ENCODE measurements at regions not wholly inside any gene's neighbourhood (a gene's known extent, or its start where the extent isn't known, plus 50 kb on each side); places are given as distances from the start of the nearest gene placed in this dataset.

DNA sequence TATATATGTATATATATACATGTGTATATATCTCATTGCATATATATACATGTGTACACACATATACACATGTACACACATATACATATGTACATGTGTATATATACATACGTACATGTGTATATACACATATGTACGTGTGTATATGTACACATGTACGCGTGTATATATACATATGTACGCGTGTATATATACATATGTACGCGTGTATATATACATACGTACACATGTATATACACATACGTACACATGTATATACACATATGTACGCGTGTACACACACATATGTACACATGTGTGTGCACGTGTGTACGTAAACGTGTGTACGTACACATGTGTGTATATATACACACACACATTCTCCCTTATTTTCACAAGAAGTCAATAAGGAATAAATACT, 141.6 kb upstream of the TMCC3 start:
- Histone ChIP-seq H3K36me3 (ENCODE audit: insufficient read depth, low read length) (no peaks in the 10 kb centered on the region), H2AFZ (ENCODE audit: low read length) (no peak overlapping the region), H3K9me3 (ENCODE audit: low read length) (no peaks in the 10 kb centered on the region), H4K20me1 (ENCODE audit: insufficient read depth, low read depth, low read length) (no peaks in the 10 kb centered on the region), H3K27me3 (ENCODE audit: low read length) (no peaks in the 10 kb centered on the region), H3K9ac (ENCODE audit: low read length) (no peak overlapping the region), H3K27ac (ENCODE audit: low read length) (no peak overlapping the region), H3K79me2 (ENCODE audit: low read length) (no peaks in the 10 kb centered on the region), H3K4me3 (ENCODE audit: low read length) (no peak overlapping the region), H3K4me2 (ENCODE audit: low read depth, low read length, poor library complexity, severe bottlenecking) (no peak overlapping the region), H3K4me1 (ENCODE audit: low read length) (peaks cover 25% of the 10 kb centered on the region), H3K9me2 (replicated peaks; ENCODE audit: insufficient read depth, low read length) (no peaks in the 10 kb centered on the region)
- DNase-seq: no peak

DNA sequence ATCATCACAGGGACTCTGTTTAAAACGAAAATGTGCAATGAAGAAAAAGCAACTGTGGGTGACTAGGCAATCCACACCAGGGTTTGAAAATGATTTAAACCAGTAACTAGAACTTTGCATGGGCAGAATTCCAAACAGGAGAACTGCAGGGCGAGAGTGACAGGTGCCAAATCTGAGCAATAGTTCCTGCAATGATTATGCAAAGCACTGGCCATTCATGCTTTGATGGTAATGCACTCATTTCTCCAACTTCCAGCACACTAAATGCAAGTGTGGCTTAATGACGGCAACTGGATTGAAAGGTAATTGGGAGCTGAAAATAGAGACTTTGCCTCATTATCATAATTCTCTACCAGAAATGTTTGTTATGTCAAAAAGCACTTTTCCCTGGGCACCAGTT, 140.5 kb upstream of the TMCC3 start:
- Histone ChIP-seq H3K27me3 (ENCODE audit: low read length) (no peaks in the 10 kb centered on the region), H3K9ac (ENCODE audit: low read length) (peak overlapping the region; percentile 11; the same call in 1 of the 2 replicates), H3K9me2 (replicated peaks; ENCODE audit: insufficient read depth, low read length) (no peaks in the 10 kb centered on the region), H3K36me3 (ENCODE audit: insufficient read depth, low read length) (no peaks in the 10 kb centered on the region), H3K4me2 (ENCODE audit: low read depth, low read length, poor library complexity, severe bottlenecking) (peak overlapping the region; percentile 53), H3K9me3 (ENCODE audit: low read length) (no peaks in the 10 kb centered on the region), H4K20me1 (ENCODE audit: insufficient read depth, low read depth, low read length) (no peaks in the 10 kb centered on the region), H3K79me2 (ENCODE audit: low read length) (no peaks in the 10 kb centered on the region), H3K4me1 (ENCODE audit: low read length) (peaks cover 25% of the 10 kb centered on the region), H3K4me3 (ENCODE audit: low read length) (no peak overlapping the region), H3K27ac (ENCODE audit: low read length) (peak overlapping the region; percentile 49), H2AFZ (ENCODE audit: low read length) (peak overlapping the region; percentile 44; the same call in 1 of the 2 replicates)
- DNase-seq: peak; percentile 76

DNA sequence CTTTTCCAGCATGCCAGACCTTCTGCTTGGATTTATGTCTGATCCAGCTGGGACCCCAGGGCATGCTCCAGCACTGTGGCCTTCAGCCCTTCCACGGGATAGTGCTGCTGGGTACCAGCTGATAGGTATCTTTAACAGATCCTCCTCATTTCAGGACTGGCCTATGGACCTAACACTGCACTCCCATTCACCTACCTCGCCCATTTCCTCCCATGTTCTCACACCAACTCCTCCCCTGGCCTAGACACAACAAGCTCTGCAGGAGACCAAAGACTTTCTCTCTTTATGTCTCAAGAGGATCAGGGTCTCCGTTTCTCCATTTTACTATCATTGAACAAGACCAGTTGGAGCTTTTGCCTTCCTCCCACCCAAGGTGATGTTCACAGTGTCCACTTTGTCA, 140.0 kb upstream of the TMCC3 start:
- Histone ChIP-seq H3K9me3 (ENCODE audit: low read length) (no peaks in the 10 kb centered on the region), H3K36me3 (ENCODE audit: insufficient read depth, low read length) (no peaks in the 10 kb centered on the region), H3K27ac (ENCODE audit: low read length) (peak overlapping the region; percentile 49; the same call in 1 of the 2 replicates), H3K79me2 (ENCODE audit: low read length) (no peaks in the 10 kb centered on the region), H3K9ac (ENCODE audit: low read length) (peak overlapping the region; percentile 11; the same call in 1 of the 2 replicates), H3K4me1 (ENCODE audit: low read length) (peaks cover 25% of the 10 kb centered on the region), H2AFZ (ENCODE audit: low read length) (peak overlapping the region; percentile 44; the same call in 1 of the 2 replicates), H3K9me2 (replicated peaks; ENCODE audit: insufficient read depth, low read length) (no peaks in the 10 kb centered on the region), H3K4me3 (ENCODE audit: low read length) (no peak overlapping the region), H3K4me2 (ENCODE audit: low read depth, low read length, poor library complexity, severe bottlenecking) (peak overlapping the region; percentile 53), H4K20me1 (ENCODE audit: insufficient read depth, low read depth, low read length) (no peaks in the 10 kb centered on the region), H3K27me3 (ENCODE audit: low read length) (no peaks in the 10 kb centered on the region)
- DNase-seq: peak; percentile 50

DNA sequence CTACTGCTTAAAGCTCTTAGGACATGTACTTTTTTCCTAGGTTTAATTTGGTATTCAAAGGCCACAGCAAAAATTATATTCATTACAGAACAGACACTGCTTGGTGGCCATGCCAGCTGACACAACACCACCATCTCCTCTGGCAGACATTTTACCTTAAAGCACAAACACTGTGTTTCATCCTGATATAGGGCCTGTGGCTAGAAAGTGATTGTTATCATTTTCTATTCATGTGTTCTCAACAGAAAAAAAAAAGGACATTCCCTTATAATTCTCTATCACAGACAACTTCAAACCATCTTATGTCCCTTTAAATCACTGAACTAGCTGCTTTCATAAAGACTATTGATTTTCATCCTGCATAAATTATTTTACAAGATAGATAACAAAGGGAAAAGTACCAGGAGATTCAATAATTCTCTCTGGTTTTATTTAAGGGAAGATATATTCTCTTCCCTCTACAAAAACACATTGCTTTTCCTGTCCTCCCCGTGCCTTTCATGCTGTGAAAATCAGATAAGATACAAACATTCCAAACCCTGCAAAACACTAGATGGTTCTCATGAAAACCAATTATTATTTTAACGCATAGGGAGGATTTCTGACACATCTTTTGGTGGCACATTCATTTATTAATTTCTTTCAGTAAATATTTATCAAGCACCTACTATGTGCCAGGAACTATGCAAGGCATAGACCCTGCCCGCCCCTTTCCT, 139.3 kb upstream of the TMCC3 start:
- Histone ChIP-seq H3K4me3 (ENCODE audit: low read length) (no peak overlapping the region), H3K36me3 (ENCODE audit: insufficient read depth, low read length) (no peaks in the 10 kb centered on the region), H3K4me1 (ENCODE audit: low read length) (peaks cover 25% of the 10 kb centered on the region), H2AFZ (ENCODE audit: low read length) (no peak overlapping the region), H3K27ac (ENCODE audit: low read length) (no peak overlapping the region), H3K27me3 (ENCODE audit: low read length) (no peaks in the 10 kb centered on the region), H3K9ac (ENCODE audit: low read length) (no peak overlapping the region), H3K9me2 (replicated peaks; ENCODE audit: insufficient read depth, low read length) (no peaks in the 10 kb centered on the region), H3K79me2 (ENCODE audit: low read length) (no peaks in the 10 kb centered on the region), H3K9me3 (ENCODE audit: low read length) (no peaks in the 10 kb centered on the region), H3K4me2 (ENCODE audit: low read depth, low read length, poor library complexity, severe bottlenecking) (no peak overlapping the region), H4K20me1 (ENCODE audit: insufficient read depth, low read depth, low read length) (no peaks in the 10 kb centered on the region)
- no peak for DNase-seq

DNA sequence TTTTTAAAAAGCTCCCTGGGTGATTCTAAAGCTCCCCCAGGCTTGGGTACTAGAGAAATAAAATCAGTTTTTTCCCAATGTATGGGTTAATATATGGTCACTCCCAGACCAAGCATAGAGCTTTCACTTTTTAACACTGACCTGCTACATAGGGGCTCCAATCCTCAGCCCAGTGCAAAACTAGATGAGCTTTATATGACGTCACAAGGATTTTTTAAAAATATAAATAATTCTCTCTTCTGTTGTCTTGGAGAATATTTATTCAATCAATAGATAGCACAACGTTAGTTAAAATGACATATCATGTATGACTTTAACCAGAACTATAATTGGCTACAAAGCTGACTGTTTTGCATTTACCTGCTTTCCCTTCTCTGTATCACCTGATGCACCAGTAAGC, 137.9 kb upstream of the TMCC3 start:
- DNase-seq: no peak
- Histone ChIP-seq H3K36me3 (ENCODE audit: insufficient read depth, low read length) (no peaks in the 10 kb centered on the region), H3K4me1 (ENCODE audit: low read length) (peaks cover 38% of the 10 kb centered on the region), H3K9me2 (replicated peaks; ENCODE audit: insufficient read depth, low read length) (no peaks in the 10 kb centered on the region), H3K9me3 (ENCODE audit: low read length) (no peaks in the 10 kb centered on the region), H3K79me2 (ENCODE audit: low read length) (no peaks in the 10 kb centered on the region), H3K4me3 (ENCODE audit: low read length) (no peak overlapping the region), H3K4me2 (ENCODE audit: low read depth, low read length, poor library complexity, severe bottlenecking) (no peak overlapping the region), H4K20me1 (ENCODE audit: insufficient read depth, low read depth, low read length) (no peaks in the 10 kb centered on the region), H3K9ac (ENCODE audit: low read length) (no peak overlapping the region), H3K27ac (ENCODE audit: low read length) (no peak overlapping the region), H2AFZ (ENCODE audit: low read length) (no peak overlapping the region), H3K27me3 (ENCODE audit: low read length) (no peaks in the 10 kb centered on the region)

DNA sequence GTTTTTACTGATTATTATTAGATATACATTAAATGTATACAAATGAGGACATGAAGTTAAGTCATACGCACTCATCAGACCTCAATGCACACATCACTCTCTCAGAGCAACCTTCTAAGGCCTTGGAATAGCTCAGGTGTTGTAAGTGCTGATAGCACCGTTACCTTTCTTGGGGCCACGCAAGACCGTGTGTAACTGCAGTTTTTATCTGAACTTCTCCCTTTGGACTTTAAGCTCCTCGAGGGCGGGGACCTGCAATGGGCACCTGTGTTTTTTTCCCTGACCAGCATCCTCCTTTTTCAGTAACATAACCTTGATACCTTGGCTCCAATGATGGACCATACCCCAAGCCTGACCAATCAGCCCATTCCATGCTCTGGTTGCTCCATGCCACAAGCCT, 136.5 kb upstream of the TMCC3 start:
- DNase-seq: no peak
- no peaks in the 10 kb centered on the region for H3K79me2 ChIP-seq (ENCODE audit: low read length)
- H3K9me3 ChIP-seq (ENCODE audit: low read length): no peaks in the 10 kb centered on the region
- no peak overlapping the region for H3K4me3 ChIP-seq (ENCODE audit: low read length)
- no peaks in the 10 kb centered on the region for H3K36me3 ChIP-seq (ENCODE audit: insufficient read depth, low read length)
- no peaks in the 10 kb centered on the region for H4K20me1 ChIP-seq (ENCODE audit: insufficient read depth, low read depth, low read length)
- no peaks in the 10 kb centered on the region for H3K27me3 ChIP-seq (ENCODE audit: low read length)
- no peak overlapping the region for H3K27ac ChIP-seq (ENCODE audit: low read length)
- peaks cover 38% of the 10 kb centered on the region for H3K4me1 ChIP-seq (ENCODE audit: low read length)
- no peak overlapping the region for H3K4me2 ChIP-seq (ENCODE audit: low read depth, low read length, poor library complexity, severe bottlenecking)
- no peaks in the 10 kb centered on the region for H3K9me2 ChIP-seq (replicated peaks; ENCODE audit: insufficient read depth, low read length)
- H2AFZ ChIP-seq (ENCODE audit: low read length): no peak overlapping the region
- H3K9ac ChIP-seq (ENCODE audit: low read length): no peak overlapping the region

DNA sequence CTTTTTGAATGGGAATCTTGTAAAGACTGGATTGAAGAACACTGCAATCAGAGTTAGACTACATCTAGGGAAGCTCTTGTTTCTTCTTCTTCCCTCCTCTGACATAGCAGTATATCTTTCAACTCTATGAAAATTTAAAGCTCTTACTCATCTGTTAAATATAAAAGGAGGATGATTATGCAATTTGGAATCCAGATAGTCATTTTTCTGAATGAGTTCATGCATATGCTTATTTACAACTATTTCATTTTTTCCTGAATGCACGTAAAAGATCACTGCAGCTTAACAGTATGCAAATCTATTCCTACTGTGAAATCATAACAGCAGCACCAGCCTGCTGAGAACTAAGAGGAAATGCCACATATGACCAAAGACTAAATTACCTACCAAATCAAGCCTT, 133.5 kb upstream of the TMCC3 start:
- Histone ChIP-seq H3K4me3 (ENCODE audit: low read length) (no peak overlapping the region), H3K27me3 (ENCODE audit: low read length) (no peaks in the 10 kb centered on the region), H3K79me2 (ENCODE audit: low read length) (no peaks in the 10 kb centered on the region), H3K27ac (ENCODE audit: low read length) (no peak overlapping the region), H3K4me2 (ENCODE audit: low read depth, low read length, poor library complexity, severe bottlenecking) (peak overlapping the region; percentile 33), H3K4me1 (ENCODE audit: low read length) (peaks cover 18% of the 10 kb centered on the region), H3K9ac (ENCODE audit: low read length) (no peak overlapping the region), H4K20me1 (ENCODE audit: insufficient read depth, low read depth, low read length) (no peaks in the 10 kb centered on the region), H3K9me2 (replicated peaks; ENCODE audit: insufficient read depth, low read length) (no peaks in the 10 kb centered on the region), H3K9me3 (ENCODE audit: low read length) (no peaks in the 10 kb centered on the region), H3K36me3 (ENCODE audit: insufficient read depth, low read length) (no peaks in the 10 kb centered on the region), H2AFZ (ENCODE audit: low read length) (0 out of 2 replicates have a peak overlapping the region, but pooled peaks have one; percentile 60)
- peak; percentile 57 for DNase-seq

DNA sequence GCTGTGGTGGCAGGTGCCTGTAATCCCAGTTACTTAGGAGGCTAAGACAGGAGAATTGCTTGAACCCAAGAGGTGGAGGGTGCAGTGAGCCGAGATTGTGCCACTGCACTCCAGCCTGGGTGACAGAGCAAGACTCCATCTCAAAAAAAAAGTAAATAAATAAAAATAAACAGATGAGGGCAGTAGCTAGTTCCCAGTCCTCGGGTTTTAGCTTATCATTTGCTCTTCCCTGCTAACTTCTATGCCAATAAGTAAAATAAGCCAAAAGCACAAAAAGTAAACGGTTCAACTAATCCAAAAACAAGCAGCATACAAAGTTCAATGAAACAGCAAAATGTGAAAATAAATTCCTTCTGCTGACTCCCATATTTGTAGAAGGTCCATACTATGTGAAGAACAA, 133.0 kb upstream of the TMCC3 start:
- no peaks in the 10 kb centered on the region for H3K9me2 ChIP-seq (replicated peaks; ENCODE audit: insufficient read depth, low read length)
- no peaks in the 10 kb centered on the region for H3K36me3 ChIP-seq (ENCODE audit: insufficient read depth, low read length)
- 0 out of 2 replicates have a peak overlapping the region, but pooled peaks have one; percentile 60 for H2AFZ ChIP-seq (ENCODE audit: low read length)
- no peaks in the 10 kb centered on the region for H3K79me2 ChIP-seq (ENCODE audit: low read length)
- no peak overlapping the region for H3K9ac ChIP-seq (ENCODE audit: low read length)
- no peaks in the 10 kb centered on the region for H4K20me1 ChIP-seq (ENCODE audit: insufficient read depth, low read depth, low read length)
- H3K27me3 ChIP-seq (ENCODE audit: low read length): no peaks in the 10 kb centered on the region
- no peak overlapping the region for H3K4me3 ChIP-seq (ENCODE audit: low read length)
- peak overlapping the region; percentile 33 for H3K4me2 ChIP-seq (ENCODE audit: low read depth, low read length, poor library complexity, severe bottlenecking)
- H3K27ac ChIP-seq (ENCODE audit: low read length): no peak overlapping the region
- DNase-seq: no peak
- H3K4me1 ChIP-seq (ENCODE audit: low read length): peaks cover 15% of the 10 kb centered on the region
- H3K9me3 ChIP-seq (ENCODE audit: low read length): no peaks in the 10 kb centered on the region
